ENCODE measurements at regions not wholly inside any gene's neighbourhood (a gene's known extent, or its start where the extent isn't known, plus 50 kb on each side); places are given as distances from the start of the nearest gene placed in this dataset. TPM values are rescaled to one million over a fixed set of nuclear protein-coding genes. Genes with fewer than 3 reads are reported as not detected.
"Not testable (repeated sequence)": the region's sequence is repeated elsewhere in the genome, so short reads cannot be mapped to it uniquely, and the experiment has no call there.

DNA sequence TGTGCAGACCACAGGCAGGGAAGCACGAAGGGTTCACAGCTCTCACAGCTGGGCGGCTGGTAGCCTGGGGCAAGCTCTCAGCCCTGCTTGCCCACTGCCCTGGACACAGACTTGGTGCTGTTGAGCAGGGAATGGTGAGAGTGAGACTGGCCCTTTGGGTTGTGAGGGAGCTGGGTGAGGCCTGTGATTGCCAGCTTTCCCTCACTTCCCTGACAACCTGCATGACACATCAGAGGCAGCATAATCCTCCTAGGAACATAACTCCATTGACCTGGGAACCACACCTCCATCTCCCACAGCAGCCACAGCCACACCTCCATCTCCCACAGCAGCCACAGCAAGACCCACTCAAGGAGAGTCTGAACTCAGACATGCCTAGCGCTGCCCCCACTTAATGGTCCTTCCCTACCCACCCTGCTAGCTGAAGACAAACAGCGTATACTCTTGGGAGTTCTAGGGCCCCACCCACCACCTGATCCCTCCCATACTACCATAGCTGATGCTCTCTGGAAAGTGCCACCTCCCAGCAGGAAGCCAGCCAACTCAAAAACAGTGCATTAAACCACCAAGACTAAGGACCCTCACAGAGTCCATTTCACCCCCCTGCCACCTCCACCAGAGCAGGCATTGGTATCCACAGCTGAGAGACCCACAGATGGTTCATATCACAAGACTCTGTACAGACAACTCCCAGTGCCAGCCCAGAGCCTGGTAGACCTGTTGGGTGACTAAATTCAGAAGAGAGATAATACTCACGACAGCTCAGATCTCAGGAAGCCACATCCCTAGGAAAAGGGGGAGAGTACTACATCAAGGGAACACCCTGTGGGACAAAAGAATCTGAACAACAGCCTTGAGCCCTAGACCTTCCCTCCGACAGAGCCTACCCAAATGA is 60.2 kb upstream of the PRSS3 start:
- not testable (repeated sequence) for DNase-seq (ENCODE audit: low read depth in 2 of 3, low spot score in 2 of 3)

GRCh38 chr9:33737811-33738606 is 57.4 kb upstream of the PRSS3 start:
- peak in 2 of 3 donors; percentile 49 to 75 for DNase-seq (ENCODE audit: low read depth in 2 of 3, low spot score in 2 of 3)

DNA sequence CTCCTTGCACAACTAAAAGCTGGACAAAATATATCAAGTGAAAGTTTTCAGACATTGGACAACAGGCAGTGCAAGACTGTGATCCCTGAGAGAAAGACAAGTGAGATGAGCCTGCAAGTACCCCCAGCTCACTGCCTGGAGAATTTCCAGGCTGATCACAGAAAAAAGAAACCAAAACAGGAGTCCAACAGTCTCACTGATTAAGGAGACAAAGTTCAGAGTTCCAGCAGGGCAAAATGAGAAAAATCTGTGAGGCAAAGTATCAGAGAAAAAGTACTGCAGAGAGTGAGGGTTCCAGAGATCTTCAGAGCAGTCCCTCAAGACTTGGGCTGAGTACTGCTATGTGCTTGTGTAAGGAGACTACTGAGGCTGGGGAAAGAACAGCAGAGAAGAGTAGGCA is 56.0 kb upstream of the PRSS3 start:
- no peak for DNase-seq (ENCODE audit: low read depth in 2 of 3, low spot score in 2 of 3)

- DNase-seq (ENCODE audit: low read depth in 2 of 3, low spot score in 2 of 3), result no peak
These were observed 55.3 kb upstream of the PRSS3 start for GRCh38 chr9:33740075-33740474.

- DNase-seq (ENCODE audit: low read depth in 2 of 3, low spot score in 2 of 3), result not testable (repeated sequence)
These were observed 54.4 kb upstream of the PRSS3 start for GRCh38 chr9:33740958-33741357.

GRCh38 chr9:33742051-33742450 is 53.3 kb upstream of the PRSS3 start:
- DNase-seq (ENCODE audit: low read depth in 2 of 3, low spot score in 2 of 3), result no peak

- no peak for DNase-seq (ENCODE audit: low read depth in 2 of 3, low spot score in 2 of 3)
These were observed 52.8 kb upstream of the PRSS3 start for GRCh38 chr9:33742519-33742918.

Small RNA genes lying in the stretch of these regions (small RNA-seq; reads per million reads assigned to genes)
- gene TRBV22OR9-2 (not detected), gene TRBV26OR9-2 (not detected)

Data from hematopoietic multipotent progenitor cell (in vitro differentiated cells).